Muscle layer of colon (tissue), 2 donors: ENCODE measurements at regions not wholly inside any gene's neighbourhood (a gene's known extent, or its start where the extent isn't known, plus 50 kb on each side); places are given as distances from the start of the nearest gene placed in this dataset.

ENCODE experiments used
- H3K27ac ChIP-seq: one replicate; pipeline ENCODE4 v1.7.0; 2013; ENCODE audit warnings: low read depth, mild to moderate bottlenecking, low read length, moderate library complexity
- H3K27me3 ChIP-seq, 2 donors: one replicate each; pipeline ENCODE4 v1.7.0; 2013; ENCODE audit warnings: low read length in 2 of 2, mild to moderate bottlenecking in 2 of 2; ENCODE audit not compliant: insufficient read depth in 2 of 2, control insufficient read depth in 1 of 2
- H3K36me3 ChIP-seq: one replicate; pipeline ENCODE4 v1.7.0; 2013; ENCODE audit warnings: mild to moderate bottlenecking, low read length; ENCODE audit not compliant: insufficient read depth
- H3K4me1 ChIP-seq: one replicate; pipeline ENCODE4 v1.7.0; 2013; ENCODE audit warnings: mild to moderate bottlenecking, low read length; ENCODE audit not compliant: insufficient read depth
- H3K4me3 ChIP-seq, 2 donors: one replicate each; pipeline ENCODE4 v1.7.0; 2013; ENCODE audit warnings: low read length in 2 of 2, low read depth in 1 of 2, mild to moderate bottlenecking in 1 of 2, moderate library complexity in 1 of 2
- H3K9ac ChIP-seq: one replicate; pipeline ENCODE4 v1.7.0; 2013; ENCODE audit warnings: low read length
- H3K9me3 ChIP-seq: one replicate; pipeline ENCODE4 v1.7.0; 2013; ENCODE audit warnings: mild to moderate bottlenecking, low read length
- donor health status: abdominal sarcoma.
- donor health status: Adenocarcinoma of cecum.

DNA sequence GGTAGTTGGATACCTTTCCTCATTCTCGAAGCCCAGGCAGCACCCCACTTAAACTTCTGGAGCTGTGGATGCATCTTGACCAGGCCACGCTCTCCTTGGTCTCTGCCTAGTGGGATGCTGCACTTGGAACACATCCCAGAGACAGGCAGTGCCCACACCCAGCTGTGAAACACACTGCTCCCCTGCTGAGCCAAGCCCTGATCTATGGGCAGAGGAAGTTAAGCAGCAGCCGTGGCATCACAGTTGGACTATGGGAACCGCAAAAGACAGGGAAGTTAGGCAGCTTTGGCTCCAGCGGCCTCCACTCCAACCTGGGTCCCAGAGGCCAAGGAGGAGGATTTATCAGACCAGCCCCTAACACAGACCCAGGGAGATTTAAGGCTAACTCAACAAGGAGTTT lies 284.8 kb upstream of the CCL2 start:
- Histone ChIP-seq H3K27ac (no peak overlapping the region), H3K9ac (no peak overlapping the region), H3K4me1 (no peaks in the 10 kb centered on the region), H3K27me3 (no peaks in the 10 kb centered on the region), H3K36me3 (no peaks in the 10 kb centered on the region), H3K9me3 (no peaks in the 10 kb centered on the region), H3K4me3 (no peak overlapping the region)

DNA sequence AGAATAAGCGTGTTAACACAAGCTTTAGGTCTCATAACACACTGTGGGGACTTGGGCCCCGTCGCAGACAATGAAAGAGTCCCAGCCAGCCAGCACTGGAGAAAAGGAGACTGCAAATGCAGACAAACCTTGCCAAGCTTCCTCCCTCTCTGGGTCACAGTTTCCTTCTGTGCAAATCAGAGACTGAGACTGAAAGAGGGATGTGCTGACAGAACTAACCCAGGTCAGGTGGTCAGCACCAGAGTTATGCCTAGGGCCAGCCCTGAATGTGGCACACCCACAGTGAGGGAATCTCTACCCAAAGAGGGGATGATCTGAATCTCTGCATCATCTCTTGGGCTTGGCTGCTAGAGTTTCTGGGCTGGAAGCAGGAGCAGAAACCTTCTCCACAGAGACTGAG lies 282.3 kb upstream of the CCL2 start:
- Histone ChIP-seq H3K36me3 (no peaks in the 10 kb centered on the region), H3K9ac (no peak overlapping the region), H3K4me3 (no peak overlapping the region), H3K9me3 (no peaks in the 10 kb centered on the region), H3K27ac (no peak overlapping the region), H3K27me3 (no peaks in the 10 kb centered on the region), H3K4me1 (no peaks in the 10 kb centered on the region)

DNA sequence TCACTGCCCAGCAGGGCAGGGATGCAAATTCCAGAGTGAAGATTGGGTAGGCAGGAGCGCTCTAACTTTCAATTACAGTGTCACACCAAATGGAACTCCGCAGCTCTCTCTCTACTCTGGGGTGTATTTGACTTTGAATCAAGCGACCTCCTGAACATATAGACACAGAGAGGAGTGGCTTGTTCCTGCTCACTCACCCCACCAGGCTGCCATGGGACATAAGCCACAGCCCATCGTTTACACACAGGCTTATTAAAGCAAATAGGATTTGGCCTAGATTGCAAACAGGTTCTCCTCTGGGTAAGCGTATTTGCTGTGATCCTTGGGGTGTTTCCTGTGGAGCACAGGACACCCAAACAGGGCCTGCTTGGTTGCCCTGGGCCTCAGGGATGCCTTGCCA lies 281.6 kb upstream of the CCL2 start:
- no peak overlapping the region for H3K9ac ChIP-seq

DNA sequence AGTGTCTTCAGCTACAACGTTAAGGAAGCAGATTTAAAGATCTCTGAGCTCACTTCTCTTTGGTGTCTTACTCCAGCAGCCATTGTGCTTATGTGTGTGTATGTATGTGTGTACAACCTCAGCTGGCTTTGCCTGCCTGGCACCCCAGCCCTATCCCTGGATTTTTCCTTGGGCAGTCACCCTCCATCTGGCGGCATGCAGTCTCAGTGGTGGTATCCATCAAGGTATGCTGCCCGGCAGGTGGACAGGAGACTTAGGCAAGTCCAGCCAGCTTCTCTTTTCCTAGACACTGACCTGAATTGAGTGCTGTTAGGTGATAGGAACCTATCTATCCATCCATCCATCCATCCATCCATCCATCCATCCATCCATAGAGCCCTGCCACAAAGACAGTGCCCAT lies 280.8 kb upstream of the CCL2 start:
- Histone ChIP-seq H3K27me3 (no peaks in the 10 kb centered on the region), H3K36me3 (no peaks in the 10 kb centered on the region), H3K9ac (no peak overlapping the region), H3K9me3 (no peaks in the 10 kb centered on the region), H3K4me1 (no peaks in the 10 kb centered on the region), H3K27ac (no peak overlapping the region), H3K4me3 (no peak overlapping the region)

More for the DNA sequence above, 281.6 kb upstream of the CCL2 start:
- H3K4me3 ChIP-seq, result no peak overlapping the region
- no peaks in the 10 kb centered on the region for H3K4me1 ChIP-seq
- no peak overlapping the region for H3K27ac ChIP-seq
- no peaks in the 10 kb centered on the region for H3K27me3 ChIP-seq
- no peaks in the 10 kb centered on the region for H3K9me3 ChIP-seq
- H3K36me3 ChIP-seq, result no peaks in the 10 kb centered on the region

DNA sequence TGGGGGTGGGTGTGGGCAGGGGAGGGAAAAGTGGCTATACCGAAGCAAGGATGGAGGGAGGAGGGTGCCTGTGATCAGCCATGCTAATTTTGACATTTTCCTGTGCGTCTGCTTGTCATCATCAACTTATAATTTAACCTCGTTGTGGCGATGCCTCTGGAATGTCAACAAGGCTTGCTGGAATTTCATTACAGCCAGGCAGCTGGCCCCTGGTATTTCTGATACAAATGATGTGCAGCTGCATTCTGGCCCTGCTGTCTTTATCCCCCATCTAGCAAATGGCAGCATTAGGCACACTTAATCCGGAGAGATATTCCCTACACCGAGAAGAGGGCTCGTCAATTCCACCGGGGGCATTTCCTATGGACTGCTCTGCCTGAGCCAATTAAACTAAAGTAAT lies 278.3 kb upstream of the CCL2 start:
- Histone ChIP-seq H3K9ac (no peak overlapping the region), H3K4me3 (no peak overlapping the region), H3K4me1 (no peaks in the 10 kb centered on the region), H3K9me3 (no peaks in the 10 kb centered on the region), H3K27ac (no peak overlapping the region), H3K36me3 (no peaks in the 10 kb centered on the region), H3K27me3 (no peaks in the 10 kb centered on the region)

DNA sequence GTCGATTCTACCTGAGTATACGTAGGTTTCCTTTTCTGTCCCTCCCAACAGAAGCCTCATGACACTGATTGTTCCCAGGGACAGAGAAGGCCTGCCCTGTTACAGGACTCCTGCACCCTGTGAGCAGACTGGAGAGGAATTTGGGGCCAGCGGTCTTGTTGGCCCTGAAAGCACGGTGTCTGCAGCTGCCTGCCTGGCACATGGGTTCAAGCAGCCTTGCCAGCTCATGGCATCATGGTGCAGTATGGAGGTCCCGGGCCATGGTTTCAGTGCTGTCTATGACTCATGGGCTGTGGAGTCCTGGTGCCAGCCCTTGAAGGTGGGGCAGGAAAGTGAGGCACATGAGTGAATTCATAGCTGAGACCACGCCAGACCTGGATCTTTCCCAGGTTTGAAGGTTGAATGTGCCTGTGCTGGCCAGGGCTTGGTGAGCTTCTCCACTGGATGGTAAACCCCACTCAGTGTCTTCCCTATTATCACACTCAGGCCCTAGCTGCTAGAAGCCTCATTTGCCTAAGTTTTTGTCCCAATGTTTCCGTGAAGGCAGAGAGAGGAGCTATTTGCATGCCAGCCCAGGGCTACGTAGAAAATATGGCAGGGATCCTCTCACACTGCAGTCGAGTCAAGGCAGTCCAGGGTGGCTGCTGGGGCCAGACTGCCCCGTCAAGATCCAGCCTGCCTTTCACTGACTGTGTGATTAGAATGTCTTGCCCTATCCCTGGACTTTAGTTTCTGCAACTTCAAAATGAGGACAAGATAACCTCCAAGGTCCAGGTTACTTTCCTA lies 277.2 kb upstream of the CCL2 start:
- H3K4me3 ChIP-seq, result no peak overlapping the region
- H3K36me3 ChIP-seq, result no peaks in the 10 kb centered on the region
- no peaks in the 10 kb centered on the region for H3K9me3 ChIP-seq
- no peak overlapping the region for H3K9ac ChIP-seq
- no peaks in the 10 kb centered on the region for H3K27me3 ChIP-seq
- no peaks in the 10 kb centered on the region for H3K4me1 ChIP-seq
- no peak overlapping the region for H3K27ac ChIP-seq

- no peaks in the 10 kb centered on the region for H3K9me3 ChIP-seq
- H3K27ac ChIP-seq, result no peak overlapping the region
- no peaks in the 10 kb centered on the region for H3K4me1 ChIP-seq
- H3K4me3 ChIP-seq, result no peak overlapping the region
- H3K36me3 ChIP-seq, result no peaks in the 10 kb centered on the region
- H3K9ac ChIP-seq, result no peak overlapping the region
- no peaks in the 10 kb centered on the region for H3K27me3 ChIP-seq
Observed at GRCh38 chr17:33978889-33979288, 276.2 kb upstream of the CCL2 start.

- no peaks in the 10 kb centered on the region for H3K9me3 ChIP-seq
- H3K4me3 ChIP-seq, result no peak overlapping the region
- no peaks in the 10 kb centered on the region for H3K27me3 ChIP-seq
- no peaks in the 10 kb centered on the region for H3K36me3 ChIP-seq
- H3K27ac ChIP-seq, result no peak overlapping the region
- H3K4me1 ChIP-seq, result no peaks in the 10 kb centered on the region
- H3K9ac ChIP-seq, result no peak overlapping the region
Observed at GRCh38 chr17:33980193-33980592, 274.9 kb upstream of the CCL2 start.

GRCh38 chr17:33981711-33982601 lies 273.1 kb upstream of the CCL2 start:
- H3K4me1 ChIP-seq, result no peaks in the 10 kb centered on the region
- H3K27ac ChIP-seq, result no peak overlapping the region
- no peaks in the 10 kb centered on the region for H3K9me3 ChIP-seq
- no peak overlapping the region for H3K9ac ChIP-seq
- H3K4me3 ChIP-seq, result no peak overlapping the region
- no peaks in the 10 kb centered on the region for H3K36me3 ChIP-seq
- H3K27me3 ChIP-seq, result no peaks in the 10 kb centered on the region

DNA sequence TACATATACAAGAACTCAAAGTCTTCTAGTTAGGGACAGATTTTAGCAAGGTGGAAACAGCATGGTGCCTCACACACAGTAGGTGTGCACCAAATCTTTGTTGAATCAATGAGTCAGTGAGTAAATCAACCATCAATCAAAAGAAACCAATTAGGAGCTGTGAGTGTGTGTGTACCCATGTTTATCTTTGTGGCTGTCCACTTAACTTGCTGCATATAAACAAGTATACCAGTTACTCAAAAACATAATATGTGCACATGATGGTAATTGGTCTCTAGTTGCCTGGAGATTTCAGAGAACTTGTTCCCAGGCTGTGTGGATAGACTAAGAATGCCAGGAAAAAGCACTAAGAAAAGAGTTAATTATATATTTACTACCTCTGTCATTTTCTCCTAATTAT lies 272.2 kb upstream of the CCL2 start:
- no peaks in the 10 kb centered on the region for H3K36me3 ChIP-seq
- H3K4me3 ChIP-seq, result no peak overlapping the region
- H3K9me3 ChIP-seq, result no peaks in the 10 kb centered on the region
- H3K9ac ChIP-seq, result no peak overlapping the region
- H3K27ac ChIP-seq, result no peak overlapping the region
- no peaks in the 10 kb centered on the region for H3K4me1 ChIP-seq
- H3K27me3 ChIP-seq, result no peaks in the 10 kb centered on the region

DNA sequence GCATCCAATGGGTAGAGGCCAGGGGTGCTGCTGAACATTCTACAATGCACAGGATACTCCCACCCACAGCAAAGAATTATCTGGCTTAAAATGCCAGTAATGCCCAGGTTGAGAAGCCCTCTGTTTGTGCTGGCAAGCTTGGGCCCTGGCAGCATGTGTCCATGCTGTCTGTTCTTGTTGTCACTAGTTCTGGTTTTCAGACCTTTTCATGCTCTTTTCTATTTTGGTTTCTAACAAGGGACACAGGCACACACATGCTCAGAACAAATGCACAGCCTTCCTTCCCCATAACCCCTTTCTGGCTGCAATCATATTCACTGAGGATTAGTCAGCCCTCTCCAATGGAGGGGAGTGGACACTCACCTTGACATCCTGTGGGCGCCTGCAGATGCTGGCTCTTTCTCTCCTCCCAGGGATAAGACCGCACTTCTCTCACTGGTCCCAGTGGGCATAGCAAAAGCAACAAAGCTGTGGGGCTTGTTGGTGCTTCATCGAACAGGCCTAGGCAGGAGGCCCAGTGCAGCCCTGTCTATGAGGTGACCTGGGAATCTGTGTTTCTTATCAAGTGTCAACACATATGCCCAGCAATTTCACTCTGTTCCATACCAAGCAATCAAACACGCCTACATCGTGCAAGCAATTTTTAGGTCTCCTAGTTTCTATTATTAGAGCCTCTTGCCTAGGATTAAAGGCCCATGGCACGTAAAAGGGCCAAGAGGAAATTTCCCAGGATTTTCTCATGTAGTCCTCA lies 271.1 kb upstream of the CCL2 start:
- Histone ChIP-seq H3K27ac (no peak overlapping the region), H3K9me3 (no peaks in the 10 kb centered on the region), H3K4me1 (no peaks in the 10 kb centered on the region), H3K4me3 (no peak overlapping the region), H3K9ac (no peak overlapping the region), H3K36me3 (no peaks in the 10 kb centered on the region), H3K27me3 (no peaks in the 10 kb centered on the region)
